GM12878 (cell line): ENCODE measurements at regions not wholly inside any gene's neighbourhood (a gene's known extent, or its start where the extent isn't known, plus 50 kb on each side); places are given as distances from the start of the nearest gene placed in this dataset.

Experiments
- ATF3 ChIP-seq: IDR thresholded peaks from 2 replicates; pipeline ENCODE4 v1.6.1; 2011; ENCODE audit warnings: low read depth, mild to moderate bottlenecking, low read length, moderate library complexity, borderline replicate concordance; ENCODE audit errors: extremely low read depth
- CHD2 ChIP-seq: IDR thresholded peaks from 2 replicates; pipeline ENCODE4 v1.6.1; 2011; ENCODE audit warnings: low read depth, low read length, improper control_type of control experiment, borderline replicate concordance
- CTCF ChIP-seq, 3 experiments: IDR thresholded peaks in 2 of 3; conservative IDR thresholded peaks in 1 of 3; 2 replicates each; pipeline ENCODE4 v1.5.1; 2011; ENCODE audit warnings: low read depth in 3 of 3, low read length in 3 of 3, mild to moderate bottlenecking in 3 of 3, control low read depth in 2 of 3, moderate library complexity in 2 of 3, inconsistent platforms in 1 of 3, mixed read lengths in 1 of 3; ENCODE audit not compliant: control insufficient read depth in 2 of 3, insufficient read depth in 1 of 3; ENCODE audit errors: extremely low read depth in 1 of 3
- EP300 ChIP-seq, 2 experiments: fragments of 150-350 bp in 1 of 2; IDR thresholded peaks; 2 replicates each; pipeline ENCODE4 v1.6.1; 2011 to 2012; ENCODE audit warnings: low read depth in 2 of 2, low read length in 2 of 2, borderline replicate concordance in 1 of 2, improper control_type of control experiment in 1 of 2, inconsistent platforms in 1 of 2; ENCODE audit not compliant: control insufficient read depth in 1 of 2
- FOXK2 ChIP-seq: fragments of 450-650 bp; IDR thresholded peaks from 2 replicates; pipeline ENCODE4 v1.6.1; 2017; ENCODE audit warnings: mild to moderate bottlenecking, moderate library complexity
- MAX ChIP-seq: IDR thresholded peaks from 2 replicates; pipeline ENCODE4 v1.6.1; 2012; ENCODE audit warnings: low read depth, low read length, improper control_type of control experiment
- POLR2A ChIP-seq: IDR thresholded peaks from 2 replicates; pipeline ENCODE4 v1.6.1; 2011; ENCODE audit warnings: low read depth, mild to moderate bottlenecking, low read length
- POLR2AphosphoS5 ChIP-seq: IDR thresholded peaks from 2 replicates; pipeline ENCODE4 v1.6.1; 2011; ENCODE audit warnings: mild to moderate bottlenecking, low read length, inconsistent platforms
- RAD21 ChIP-seq: IDR thresholded peaks from 2 replicates; pipeline ENCODE4 v1.6.1; 2011; ENCODE audit warnings: mild to moderate bottlenecking, low read depth, low read length, moderate library complexity; ENCODE audit not compliant: insufficient read depth
- RCOR1 ChIP-seq: conservative IDR thresholded peaks from 2 replicates; pipeline ENCODE4 v1.6.1; 2012; ENCODE audit warnings: low read depth, low read length, improper control_type of control experiment
- SMC3 ChIP-seq: IDR thresholded peaks from 2 replicates; pipeline ENCODE4 v1.6.1; 2011; ENCODE audit warnings: low read length, improper control_type of control experiment, borderline replicate concordance
- SUZ12 ChIP-seq: fragments of 200-600 bp; sonication (generic); IDR thresholded peaks from one replicate; pipeline ENCODE4 v1.6.1; 2018; ENCODE audit warnings: antibody characterized with exemption, mild to moderate bottlenecking; ENCODE audit not compliant: unreplicated experiment
- TCF12 ChIP-seq: IDR thresholded peaks from 2 replicates; pipeline ENCODE4 v1.6.1; 2011; ENCODE audit warnings: low read depth, mild to moderate bottlenecking, low read length
- YY1 ChIP-seq: IDR thresholded peaks from 2 replicates; pipeline ENCODE4 v1.6.1; 2011; ENCODE audit warnings: low read depth, mild to moderate bottlenecking, low read length

- no peak for TF ChIP-seq YY1
- TF ChIP-seq MAX: no peak
- no peak for TF ChIP-seq CTCF (IDR thresholded peaks at IDR 0.05 in 2 of 3, conservative IDR thresholded peaks at IDR 0.05 in 1 of 3; ENCODE audit: control insufficient read depth in 2 of 3, extremely low read depth in 1 of 3, insufficient read depth in 1 of 3, low read depth in 3 of 3, low read length in 3 of 3)
- no peak for TF ChIP-seq POLR2AphosphoS5
- TF ChIP-seq ATF3: no peak
- TF ChIP-seq EP300 (IDR thresholded peaks at IDR 0.05; ENCODE audit: borderline replicate concordance in 1 of 2, control insufficient read depth in 1 of 2, low read depth in 2 of 2, low read length in 2 of 2): no peak
- no peak for TF ChIP-seq POLR2A
- no peak for TF ChIP-seq SUZ12
- TF ChIP-seq TCF12: no peak
- no peak for TF ChIP-seq SMC3
- no peak for TF ChIP-seq CHD2
- TF ChIP-seq FOXK2: no peak
- no peak for TF ChIP-seq RCOR1
- no peak for TF ChIP-seq RAD21
Measured at GRCh38 chr4:161206528-161207080, 957.2 kb downstream of the FSTL5 start.
